GM12878 (cell line): ENCODE measurements at regions not wholly inside any gene's neighbourhood (a gene's known extent, or its start where the extent isn't known, plus 50 kb on each side); places are given as distances from the start of the nearest gene placed in this dataset.
"Not testable (repeated sequence)": the region's sequence is repeated elsewhere in the genome, so short reads cannot be mapped to it uniquely, and the experiment has no call there.

Experiments
- FOS ChIP-seq: IDR thresholded peaks from 3 replicates; pipeline ENCODE4 v1.6.1; 2011; ENCODE audit warnings: borderline replicate concordance; ENCODE audit not compliant: insufficient read length; ENCODE audit errors: extremely low read depth
- RAD21 ChIP-seq: IDR thresholded peaks from 2 replicates; pipeline ENCODE4 v1.6.1; 2011; ENCODE audit warnings: mild to moderate bottlenecking, low read depth, low read length, moderate library complexity; ENCODE audit not compliant: insufficient read depth
- TF ChIP-seq, protein P1 (sequence below), 3 experiments: IDR thresholded peaks in 2 of 3; conservative IDR thresholded peaks in 1 of 3; 2 replicates each; pipeline ENCODE4 v1.5.1; 2011; ENCODE audit warnings: low read depth in 3 of 3, low read length in 3 of 3, mild to moderate bottlenecking in 3 of 3, control low read depth in 2 of 3, moderate library complexity in 2 of 3, inconsistent platforms in 1 of 3, mixed read lengths in 1 of 3; ENCODE audit not compliant: control insufficient read depth in 2 of 3, insufficient read depth in 1 of 3; ENCODE audit errors: extremely low read depth in 1 of 3

DNA sequence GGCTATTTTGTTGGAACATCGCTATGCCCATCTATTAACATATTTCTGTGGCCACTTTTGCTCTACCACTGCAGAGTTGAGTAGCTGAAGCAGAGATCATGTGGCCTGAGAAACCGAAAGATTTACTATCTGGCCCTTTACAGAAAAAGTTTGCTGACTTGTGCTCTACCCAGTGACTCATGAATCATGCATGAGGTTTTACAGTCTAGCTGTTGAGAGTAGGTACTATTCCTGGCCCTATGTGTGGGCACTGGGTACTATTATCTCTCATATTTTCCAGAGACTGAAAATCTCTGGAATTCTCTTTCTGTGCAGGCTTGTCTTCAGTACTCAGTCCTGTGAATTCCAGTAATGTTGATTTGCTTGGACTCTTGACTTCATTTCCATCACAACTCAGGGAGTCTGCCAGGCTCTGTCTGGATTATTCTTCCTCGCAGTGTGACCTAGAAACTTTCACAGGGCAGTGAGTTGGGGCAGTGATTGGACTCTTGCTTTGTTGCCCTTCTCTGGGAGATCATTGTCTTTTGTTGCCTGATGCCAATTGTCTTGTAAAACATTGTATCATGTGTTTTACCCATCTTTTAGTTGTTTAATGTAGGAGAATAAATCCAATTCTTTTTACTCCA is 121.3 kb upstream of the PRSS12 start:
- TF ChIP-seq FOS, RAD21: not testable (repeated sequence)
- TF ChIP-seq, protein P1, sequence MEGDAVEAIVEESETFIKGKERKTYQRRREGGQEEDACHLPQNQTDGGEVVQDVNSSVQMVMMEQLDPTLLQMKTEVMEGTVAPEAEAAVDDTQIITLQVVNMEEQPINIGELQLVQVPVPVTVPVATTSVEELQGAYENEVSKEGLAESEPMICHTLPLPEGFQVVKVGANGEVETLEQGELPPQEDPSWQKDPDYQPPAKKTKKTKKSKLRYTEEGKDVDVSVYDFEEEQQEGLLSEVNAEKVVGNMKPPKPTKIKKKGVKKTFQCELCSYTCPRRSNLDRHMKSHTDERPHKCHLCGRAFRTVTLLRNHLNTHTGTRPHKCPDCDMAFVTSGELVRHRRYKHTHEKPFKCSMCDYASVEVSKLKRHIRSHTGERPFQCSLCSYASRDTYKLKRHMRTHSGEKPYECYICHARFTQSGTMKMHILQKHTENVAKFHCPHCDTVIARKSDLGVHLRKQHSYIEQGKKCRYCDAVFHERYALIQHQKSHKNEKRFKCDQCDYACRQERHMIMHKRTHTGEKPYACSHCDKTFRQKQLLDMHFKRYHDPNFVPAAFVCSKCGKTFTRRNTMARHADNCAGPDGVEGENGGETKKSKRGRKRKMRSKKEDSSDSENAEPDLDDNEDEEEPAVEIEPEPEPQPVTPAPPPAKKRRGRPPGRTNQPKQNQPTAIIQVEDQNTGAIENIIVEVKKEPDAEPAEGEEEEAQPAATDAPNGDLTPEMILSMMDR (IDR thresholded peaks at IDR 0.05 in 2 of 3, conservative IDR thresholded peaks at IDR 0.05 in 1 of 3; ENCODE audit: control insufficient read depth in 2 of 3, extremely low read depth in 1 of 3, insufficient read depth in 1 of 3, low read depth in 3 of 3, low read length in 3 of 3), result not testable (repeated sequence)
